Tibial nerve (tissue), 4 donors: ENCODE measurements at regions not wholly inside any gene's neighbourhood (a gene's known extent, or its start where the extent isn't known, plus 50 kb on each side); places are given as distances from the start of the nearest gene placed in this dataset.

Experiments used
- CTCF ChIP-seq, 5 experiments: fragments of 200-600 bp in 3 of 5; fragments of 450-650 bp in 2 of 5; sonication (generic) in 3 of 5; IDR thresholded peaks; one replicate each; pipeline ENCODE4 v1.5.1; 2016 to 2019; ENCODE audit warnings: antibody characterized with exemption in 5 of 5, mild to moderate bottlenecking in 3 of 5, moderate library complexity in 2 of 5
- EP300 ChIP-seq, 2 donors: sonication (generic); formaldehyde crosslinking; IDR thresholded peaks; one replicate each; pipeline ENCODE4 v1.6.1; 2017; ENCODE audit warnings: antibody characterized with exemption in 2 of 2, mild to moderate bottlenecking in 1 of 2
- POLR2A ChIP-seq, 2 donors: fragments of 450-650 bp; IDR thresholded peaks; one replicate each; pipeline ENCODE4 v1.6.1; 2017; ENCODE audit warnings: antibody characterized with exemption in 2 of 2, mild to moderate bottlenecking in 2 of 2, moderate library complexity in 2 of 2

GRCh38 chr12:131499160-131499863 is 211.6 kb upstream of the SFSWAP start:
- TF ChIP-seq POLR2A (IDR thresholded peaks at IDR 0.05) = no peak
- no peak for TF ChIP-seq CTCF (IDR thresholded peaks at IDR 0.05)
- no peak for TF ChIP-seq EP300 (IDR thresholded peaks at IDR 0.05)
